Prostate gland (tissue), 2 donors: ENCODE measurements at regions not wholly inside any gene's neighbourhood (a gene's known extent, or its start where the extent isn't known, plus 50 kb on each side); places are given as distances from the start of the nearest gene placed in this dataset.

Experiments used
- CTCF ChIP-seq, 4 experiments: fragments of 200-600 bp in 2 of 4; fragments of 450-650 bp in 2 of 4; sonication (generic) in 2 of 4; IDR thresholded peaks; 1 replicate in 3 of 4; 2 replicates in 1 of 4; pipeline ENCODE4 v1.5.1; 2016 to 2019; ENCODE audit warnings: antibody characterized with exemption in 4 of 4, mild to moderate bottlenecking in 2 of 4, moderate library complexity in 2 of 4
- POLR2A ChIP-seq: fragments of 450-650 bp; IDR thresholded peaks from one replicate; pipeline ENCODE4 v1.6.1; 2016; ENCODE audit warnings: antibody characterized with exemption, mild to moderate bottlenecking
- POLR2AphosphoS5 ChIP-seq: sonication (generic); formaldehyde crosslinking; IDR thresholded peaks from one replicate; pipeline ENCODE4 v1.6.1; 2017; ENCODE audit warnings: antibody characterized with exemption

GRCh38 chr4:20451986-20452385 is 200.3 kb downstream of the SLIT2 start:
- TF ChIP-seq CTCF (IDR thresholded peaks at IDR 0.05) (no peak), POLR2AphosphoS5 (no peak), POLR2A (no peak)
